DLD1 (cell line): ENCODE measurements at regions not wholly inside any gene's neighbourhood (a gene's known extent, or its start where the extent isn't known, plus 50 kb on each side); places are given as distances from the start of the nearest gene placed in this dataset.
"Not testable (repeated sequence)": the region's sequence is repeated elsewhere in the genome, so short reads cannot be mapped to it uniquely, and the experiment has no call there.

Experiments used
- in situ Hi-C: cut with HindIII; loops from 2 replicates; pipeline ENCODE4 v1.10.0; 2017; ENCODE audit warnings: low sequenced_read_pairs

DNA sequence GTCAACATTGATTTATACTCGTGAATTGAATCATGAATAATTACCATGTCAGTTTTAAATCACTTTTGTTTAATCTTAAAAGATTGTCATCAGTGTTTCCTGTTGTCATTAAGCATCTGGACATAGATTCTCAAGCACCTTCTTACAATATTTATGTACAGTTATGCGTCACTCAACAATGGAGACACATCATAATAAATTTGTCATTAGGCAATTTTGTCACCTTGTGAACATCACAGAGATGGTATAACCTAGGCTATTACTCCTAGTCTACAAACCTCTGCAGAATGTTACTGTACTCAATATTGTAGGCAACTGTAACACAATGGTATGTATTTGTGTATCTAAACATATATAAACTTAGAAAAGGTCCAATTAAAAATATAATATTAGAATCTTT is 2130.9 kb upstream of the PCDH20 start:
- in situ Hi-C loops, result no loop called here

DNA sequence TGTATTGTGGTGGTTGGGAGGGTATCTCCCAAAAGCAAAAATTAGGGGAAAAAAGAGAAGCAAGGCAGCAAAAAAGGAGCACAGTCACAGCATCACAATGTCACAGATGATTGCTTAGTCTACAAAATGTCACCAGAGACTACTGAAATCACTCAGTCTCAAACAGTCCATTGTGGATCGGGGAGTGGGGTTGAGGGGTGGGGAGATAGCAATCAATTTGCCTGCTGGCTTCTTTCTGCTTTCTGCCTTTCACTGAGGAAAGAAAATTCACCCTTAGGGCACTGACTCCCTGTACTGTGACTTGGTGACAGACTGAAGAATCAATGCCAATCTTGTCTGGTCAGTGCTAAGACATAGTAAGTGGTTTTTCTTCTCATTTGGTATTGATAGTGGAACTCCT is 2127.1 kb upstream of the PCDH20 start:
- in situ Hi-C loops, result no loop called here

DNA sequence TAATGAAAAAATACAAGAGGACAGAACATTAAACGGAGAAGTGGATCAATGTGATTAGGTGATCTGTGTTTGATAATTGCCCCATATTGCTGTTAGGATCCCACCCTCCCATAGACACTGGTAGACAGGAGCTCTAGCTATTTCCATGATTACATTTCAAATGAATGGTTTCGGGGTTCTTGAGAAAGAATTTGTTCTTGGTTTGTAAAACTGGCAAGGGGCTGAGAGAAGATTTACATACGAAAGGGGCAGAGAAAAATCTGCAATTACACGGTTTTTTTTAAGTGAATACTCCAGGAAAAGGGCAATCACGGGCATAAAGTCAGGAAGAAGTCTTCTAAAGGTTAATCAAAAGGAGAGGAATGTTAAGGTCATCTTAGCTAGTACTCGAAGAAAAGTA is 2125.7 kb upstream of the PCDH20 start:
- in situ Hi-C loops, result no loop called here

DNA sequence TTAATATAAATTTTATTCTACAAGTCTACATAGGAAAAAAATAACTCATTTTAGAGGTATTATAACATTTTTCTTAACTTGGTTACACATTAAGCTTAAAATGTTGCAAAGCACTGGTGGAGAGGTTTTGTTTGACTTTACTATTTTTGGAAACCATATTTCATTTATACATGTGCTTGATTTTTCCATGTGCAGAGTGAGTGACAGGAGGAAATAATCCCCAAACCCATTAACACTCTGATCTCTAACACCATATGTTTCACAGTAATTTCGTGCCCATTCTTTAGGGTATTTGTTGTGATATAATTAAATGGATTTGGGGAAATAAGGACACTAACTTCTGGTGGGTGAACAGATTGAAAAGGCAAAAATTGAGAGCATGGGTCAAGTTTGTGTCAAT is 2124.4 kb upstream of the PCDH20 start:
- in situ Hi-C loops, result no loop called here

DNA sequence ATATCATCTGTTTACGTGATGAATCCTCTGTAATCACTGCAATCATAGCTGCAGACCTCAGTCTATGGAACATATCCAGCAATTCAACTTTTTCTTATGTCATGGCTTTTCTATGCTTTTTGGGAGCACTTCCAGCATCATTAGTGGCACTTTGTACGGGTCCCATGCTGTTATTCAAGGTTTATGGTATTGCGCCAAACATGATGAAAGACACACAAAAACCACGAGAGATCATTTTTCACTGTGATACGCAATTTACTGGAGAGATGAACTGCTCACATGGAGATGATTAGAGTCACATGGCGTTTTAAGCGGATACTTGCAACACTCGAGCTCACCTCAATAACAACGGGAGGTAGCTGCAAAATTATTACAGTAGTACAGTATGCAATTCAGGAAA is 2101.7 kb upstream of the PCDH20 start:
- in situ Hi-C loops, result no loop called here

DNA sequence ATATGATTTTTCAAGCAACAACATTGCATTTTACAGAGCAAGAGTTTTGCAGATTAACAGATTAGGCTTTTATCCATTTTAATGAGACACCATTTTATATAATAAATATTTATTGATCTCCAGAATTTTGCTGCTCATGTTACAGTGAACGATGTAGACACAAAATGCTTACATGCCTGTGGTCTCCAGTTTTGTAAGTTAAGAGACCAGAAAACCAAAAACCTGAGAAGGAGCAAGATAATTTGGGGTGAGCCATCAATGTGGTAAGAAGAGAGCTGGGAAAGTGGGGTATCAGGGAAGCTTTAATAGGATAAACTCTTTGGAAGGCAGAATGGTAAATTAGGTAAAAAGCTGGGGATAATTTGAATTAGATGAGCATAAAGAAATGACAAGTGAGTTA is 2100.5 kb upstream of the PCDH20 start:
- in situ Hi-C loops, result no loop called here

DNA sequence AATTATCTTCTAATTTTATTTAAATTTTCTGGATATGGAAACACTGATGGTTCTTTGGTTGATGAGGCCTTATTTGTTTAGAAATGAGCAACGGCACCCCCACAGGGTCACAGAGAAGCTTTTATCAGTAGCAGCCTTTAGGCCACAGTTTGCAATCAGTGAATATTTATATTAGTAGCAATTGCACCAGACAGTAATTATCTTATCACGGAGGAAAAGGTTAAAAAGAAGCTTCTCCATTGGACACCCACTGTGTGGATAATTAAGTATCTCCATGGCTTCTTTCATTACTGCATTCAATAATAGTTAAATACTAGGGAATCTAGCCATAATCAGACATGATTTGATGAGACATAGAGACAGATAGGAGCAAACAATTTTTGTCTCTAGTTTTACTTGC is 2099.2 kb upstream of the PCDH20 start:
- in situ Hi-C loops, result no loop called here

DNA sequence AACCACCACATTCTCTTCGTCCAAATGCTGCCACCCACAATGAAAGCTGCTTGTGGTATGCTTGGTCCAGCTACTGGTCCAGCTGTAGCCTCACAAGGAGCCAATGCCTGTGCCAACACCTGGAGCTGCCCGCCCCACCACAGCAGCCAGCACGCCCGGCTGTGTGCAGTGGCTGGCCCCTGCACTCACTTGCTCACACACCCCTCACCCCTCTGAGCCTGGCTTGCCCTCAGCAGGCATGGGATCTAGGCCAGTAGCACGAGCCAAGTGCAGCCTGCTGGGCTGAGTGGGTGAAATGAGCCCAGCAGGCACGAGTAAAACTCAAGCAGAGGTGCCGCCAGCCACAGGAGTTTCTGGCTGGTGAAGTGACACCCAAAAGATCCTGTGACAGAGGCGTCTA is 2096.4 kb upstream of the PCDH20 start:
- in situ Hi-C loops, result no loop called here

DNA sequence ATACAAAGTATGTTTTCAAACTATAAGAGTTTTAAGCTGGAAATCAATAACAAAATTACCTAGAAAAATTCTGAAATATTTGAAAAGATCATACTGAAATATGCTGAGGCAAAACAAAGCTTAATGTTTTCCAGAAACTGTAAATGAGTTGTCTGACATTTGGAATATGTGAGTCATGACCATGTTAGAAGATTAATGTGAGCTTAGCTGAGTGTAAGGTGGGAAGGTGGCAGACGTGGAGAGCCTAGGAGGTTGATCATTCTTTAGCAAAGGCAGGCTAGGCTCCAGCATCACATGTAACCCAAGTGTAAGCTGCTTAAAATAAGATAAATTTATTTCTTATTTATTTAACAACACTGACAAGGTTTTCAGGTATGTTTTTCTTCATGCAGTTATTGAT is 2086.1 kb upstream of the PCDH20 start:
- in situ Hi-C loops, result no loop called here

DNA sequence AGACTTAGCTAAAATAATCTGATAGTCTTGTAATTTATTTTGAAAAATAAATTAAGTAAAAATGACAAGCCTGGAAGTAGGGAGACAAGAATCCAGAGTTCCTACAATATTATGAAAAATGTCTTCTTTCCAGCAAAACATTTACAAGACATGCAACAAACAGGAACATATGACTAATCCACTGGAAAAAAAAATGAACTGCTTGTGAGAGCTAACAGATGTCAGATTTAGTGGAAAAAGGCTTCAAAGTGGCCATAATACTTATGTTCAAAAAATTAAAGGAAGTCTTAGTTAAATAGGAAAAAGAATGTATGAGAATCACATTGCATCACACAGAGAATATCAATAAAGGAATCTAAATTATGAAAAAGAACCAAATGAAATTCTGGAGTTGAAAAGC is 2082.0 kb upstream of the PCDH20 start:
- in situ Hi-C loops, result no loop called here

DNA sequence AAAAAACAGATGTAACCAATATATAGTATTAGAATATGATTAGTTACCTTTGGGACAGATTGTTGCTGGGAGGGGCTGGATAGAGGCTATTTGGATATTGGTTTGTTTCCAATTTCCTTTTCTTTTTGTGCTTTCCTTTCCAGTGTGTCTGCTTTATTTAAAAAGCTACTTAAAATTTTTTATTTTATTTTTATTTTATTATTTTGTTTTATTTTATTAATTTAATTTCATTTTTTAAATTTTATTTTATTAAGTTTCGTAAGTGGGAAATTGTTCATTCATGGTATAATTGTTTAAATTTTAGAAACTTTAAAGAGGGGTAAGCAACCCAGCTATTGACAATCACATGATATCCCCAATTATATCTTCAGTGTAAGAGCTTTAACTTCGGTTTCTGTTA is 2077.0 kb upstream of the PCDH20 start:
- in situ Hi-C loops, result no loop called here

DNA sequence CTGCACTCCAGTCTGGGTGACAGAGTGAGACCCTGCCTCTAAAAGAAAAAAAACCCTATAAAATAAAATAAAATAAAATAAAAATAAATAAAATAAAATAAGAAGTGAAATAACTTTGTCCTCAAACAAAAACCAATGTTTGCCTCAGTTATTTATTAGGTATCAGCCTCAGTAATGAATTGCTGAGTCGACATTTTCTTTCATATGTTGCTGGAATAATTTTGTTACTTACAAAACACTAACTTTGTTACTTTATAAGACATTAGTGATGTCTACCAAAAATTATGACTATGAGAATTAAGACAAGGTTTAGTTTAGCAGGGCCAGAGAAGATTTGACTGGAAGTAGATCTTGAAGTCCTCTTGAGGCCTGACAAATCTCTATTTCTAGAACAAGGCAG is 2074.5 kb upstream of the PCDH20 start:
- in situ Hi-C loops, result no loop called here

DNA sequence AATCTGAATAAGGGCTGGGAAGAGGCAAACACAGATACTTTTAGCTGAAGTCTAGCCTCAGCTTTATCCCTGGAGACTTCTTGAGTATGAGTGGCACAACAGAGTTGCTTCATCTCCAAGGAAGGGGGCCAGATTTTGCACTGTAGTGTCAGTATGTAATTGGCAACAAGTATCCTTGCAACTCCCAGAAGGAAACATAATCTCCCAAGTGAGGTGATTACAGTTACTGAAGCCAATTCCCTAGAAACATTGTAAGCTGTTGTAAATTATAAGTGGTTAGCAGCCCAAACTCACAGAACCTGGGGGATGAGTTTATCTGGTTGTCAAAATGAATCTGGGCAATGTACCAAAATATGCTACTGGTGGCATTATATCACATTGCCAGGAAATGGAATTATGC is 2065.7 kb upstream of the PCDH20 start:
- in situ Hi-C loops, result no loop called here

DNA sequence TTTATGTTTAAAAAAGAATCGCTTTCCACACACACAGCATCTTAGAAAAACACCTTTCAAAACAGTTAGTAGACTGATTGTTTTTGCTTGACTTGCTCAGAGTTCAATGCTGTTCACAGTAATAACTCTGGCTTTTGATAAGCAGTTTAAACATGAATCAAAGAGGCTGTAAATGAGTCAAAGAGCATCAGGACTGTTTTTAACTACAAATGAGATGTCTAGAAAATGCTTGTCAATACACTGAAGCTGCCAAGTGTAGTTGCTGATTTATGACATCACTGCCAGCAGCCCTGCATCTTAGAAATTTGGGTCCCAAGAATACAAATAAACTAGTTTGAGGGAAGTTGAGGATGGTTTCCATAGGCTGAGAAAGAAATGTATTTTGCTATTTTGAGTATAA is 2057.1 kb upstream of the PCDH20 start:
- in situ Hi-C loops, result no loop called here

DNA sequence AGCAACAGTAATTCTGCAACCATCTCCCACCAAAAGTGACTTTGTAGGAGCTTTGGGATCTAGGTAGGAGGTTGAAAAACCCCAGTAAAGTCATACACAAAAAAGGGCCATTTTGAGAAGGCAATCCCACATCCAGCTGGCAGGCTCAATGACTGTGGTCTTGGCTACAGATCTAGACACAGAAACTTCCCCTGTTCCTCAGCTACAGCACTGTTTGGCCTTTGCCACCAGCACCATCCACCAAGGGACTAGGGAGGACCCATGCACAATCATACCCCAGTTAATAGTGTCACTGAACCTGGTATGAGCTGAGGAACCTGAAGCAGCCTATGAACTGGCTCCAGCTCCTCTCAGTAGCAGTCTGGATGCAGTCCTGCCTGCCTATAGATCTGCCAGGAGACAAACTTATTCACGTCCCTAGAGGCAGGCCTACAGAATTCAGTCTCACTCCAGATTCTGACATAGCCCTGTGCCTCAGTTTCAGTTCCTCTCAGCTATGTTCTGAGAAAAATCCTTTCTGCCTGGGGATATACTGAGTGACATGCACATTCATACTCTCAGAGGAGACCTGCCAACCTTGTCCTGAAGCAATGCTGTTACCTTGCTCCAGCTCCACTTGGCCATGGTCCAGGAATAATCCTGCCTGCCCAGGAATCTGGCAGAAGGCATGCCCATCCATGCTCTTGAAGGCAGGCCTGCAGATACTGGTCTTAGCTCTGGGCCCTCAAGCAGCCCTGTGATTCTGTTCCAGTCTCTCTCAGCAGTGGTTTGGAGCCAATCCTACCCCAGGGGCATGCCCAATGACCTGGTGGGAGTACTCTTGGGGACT is 2048.3 kb upstream of the PCDH20 start:
- in situ Hi-C loops, result no loop called here

DNA sequence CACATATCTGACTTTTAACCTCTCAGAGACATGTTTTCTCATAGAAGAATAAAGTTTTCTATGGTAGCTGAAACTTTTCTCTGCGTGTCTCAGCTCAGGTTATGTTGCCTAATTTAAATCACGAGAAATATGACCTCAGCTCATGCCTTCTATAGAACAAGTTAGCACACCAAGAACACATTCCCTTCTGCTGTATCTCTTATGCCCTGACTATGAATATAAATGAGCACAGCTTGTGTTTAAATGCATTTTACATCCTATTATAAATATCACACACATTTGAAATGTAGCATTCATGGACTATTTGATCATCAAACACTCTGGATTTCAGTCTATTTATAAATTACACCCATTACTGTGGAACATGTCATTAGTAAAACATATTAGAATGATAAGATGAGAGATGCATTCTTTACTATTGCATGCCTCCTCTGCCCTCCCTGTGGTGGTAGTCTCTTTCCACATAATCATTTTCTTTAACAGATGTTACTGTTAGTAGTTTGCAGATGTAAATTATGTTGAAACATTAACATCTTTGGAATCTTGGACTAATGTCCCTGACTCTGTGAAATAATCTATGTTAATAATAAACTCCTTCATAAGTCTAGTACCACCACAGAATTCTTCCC is 2044.9 kb upstream of the PCDH20 start:
- in situ Hi-C loops, result no loop called here

DNA sequence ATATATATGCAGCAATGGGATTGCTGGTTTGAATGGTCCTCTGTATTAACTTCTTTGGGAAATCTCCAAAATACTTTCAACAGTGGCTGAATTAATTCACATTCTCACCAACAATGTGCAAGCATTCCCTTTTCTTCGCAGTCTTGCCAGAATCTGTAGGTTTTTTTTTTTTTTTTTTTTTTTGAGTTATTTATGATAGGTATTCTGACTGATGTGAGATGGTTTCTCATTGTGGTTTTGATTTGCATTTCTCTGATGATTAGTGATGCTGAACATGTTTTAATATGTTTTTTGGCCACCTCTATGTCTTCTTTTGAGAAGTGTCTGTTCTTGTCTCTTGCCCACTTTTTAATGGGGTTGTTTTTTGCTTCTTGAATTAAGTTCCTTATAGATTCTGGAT is 2041.5 kb upstream of the PCDH20 start:
- in situ Hi-C loops, result no loop called here

DNA sequence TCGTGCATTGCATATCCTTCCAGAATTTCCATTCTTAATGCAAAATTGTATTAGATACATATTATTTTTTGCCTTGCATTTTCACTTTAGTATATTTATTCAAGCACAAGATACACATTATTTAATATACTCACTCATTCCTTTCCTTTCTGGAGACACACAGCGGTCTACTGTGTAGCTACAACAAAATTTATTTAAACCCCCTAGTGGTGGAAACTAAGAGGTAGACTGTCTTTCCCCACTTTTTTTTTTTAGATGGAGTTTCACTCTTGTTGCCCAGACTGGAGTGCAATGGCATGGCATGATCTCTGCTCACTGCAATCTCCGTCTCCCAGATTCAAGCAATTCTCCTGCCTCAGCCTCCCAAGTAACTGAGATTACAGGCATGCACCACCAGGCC is 2040.3 kb upstream of the PCDH20 start:
- in situ Hi-C loops, result no loop called here

DNA sequence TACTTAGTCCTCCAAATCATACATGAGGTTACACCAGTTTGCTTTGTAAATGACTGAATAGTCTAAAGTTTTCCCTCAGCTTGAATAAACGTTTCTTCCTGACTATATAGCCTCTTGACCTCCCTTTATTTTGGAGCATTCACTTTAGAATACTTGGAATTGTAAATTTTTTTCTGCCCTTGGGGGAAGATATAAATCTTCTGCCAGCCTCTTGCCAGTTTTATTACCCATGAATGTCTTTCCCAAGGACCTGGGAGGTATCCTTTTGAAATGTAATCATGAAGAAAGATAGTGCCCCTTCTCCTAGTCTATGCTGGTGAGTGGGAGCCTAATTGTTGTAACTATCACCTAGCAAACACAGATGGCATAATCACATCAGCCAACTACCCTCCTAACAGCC is 2033.9 kb upstream of the PCDH20 start:
- in situ Hi-C loops, result no loop called here

DNA sequence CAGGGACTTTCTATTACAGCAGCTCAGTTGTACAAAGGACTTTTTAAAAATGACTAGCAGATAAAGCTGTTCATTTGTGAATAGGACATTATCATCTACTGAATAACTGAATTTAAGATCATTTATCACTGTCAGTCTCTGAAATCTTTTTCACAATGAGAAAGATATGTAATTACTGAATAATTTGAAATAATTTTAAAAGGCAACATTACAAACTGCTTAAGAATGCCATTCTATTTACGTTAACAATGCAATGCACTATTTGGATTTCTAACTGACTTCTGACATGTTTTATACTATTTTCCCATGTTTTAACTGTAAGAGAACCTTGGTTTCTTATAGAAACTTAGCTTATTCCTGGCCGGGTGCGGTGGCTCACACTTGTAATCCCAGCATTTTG is 2033.0 kb upstream of the PCDH20 start:
- in situ Hi-C loops, result no loop called here

DNA sequence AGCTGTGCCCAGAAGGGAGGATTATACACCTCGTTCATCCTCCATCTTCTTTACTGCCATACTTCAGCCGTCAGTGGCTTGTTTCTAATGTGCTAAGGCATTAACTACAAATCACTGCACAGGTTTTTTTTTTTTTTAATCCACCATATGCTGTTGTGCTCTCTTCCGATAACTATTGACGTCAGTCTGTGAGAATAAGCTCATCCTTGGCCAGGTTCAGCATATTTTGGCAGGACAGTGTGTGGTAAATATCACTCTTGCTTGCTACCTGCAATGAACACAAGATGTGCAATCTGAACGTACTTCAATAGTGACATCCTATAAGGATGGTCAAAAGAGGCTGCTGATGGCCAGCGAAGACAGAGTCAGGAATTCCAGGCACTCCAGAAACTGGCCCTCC is 2030.7 kb upstream of the PCDH20 start:
- in situ Hi-C loops, result no loop called here

DNA sequence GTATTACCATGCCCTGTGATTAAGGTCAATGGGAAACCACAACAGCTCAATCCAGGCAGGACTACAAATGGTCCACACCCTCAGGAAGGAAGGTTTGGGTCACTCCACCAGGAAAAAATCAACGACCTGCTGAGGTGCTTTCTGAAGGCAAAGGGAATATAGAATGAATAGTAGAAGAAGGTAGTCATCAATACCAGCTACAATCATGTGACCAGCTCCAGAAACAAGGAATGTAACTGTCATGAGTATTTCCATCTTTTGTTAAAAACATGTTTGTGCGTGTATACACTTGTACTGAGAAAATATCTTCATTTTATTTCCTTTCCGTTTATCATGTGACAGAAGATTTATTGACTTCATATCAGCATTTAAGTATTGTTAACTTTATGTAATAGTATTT is 2028.6 kb upstream of the PCDH20 start:
- in situ Hi-C loops, result not testable (repeated sequence)

DNA sequence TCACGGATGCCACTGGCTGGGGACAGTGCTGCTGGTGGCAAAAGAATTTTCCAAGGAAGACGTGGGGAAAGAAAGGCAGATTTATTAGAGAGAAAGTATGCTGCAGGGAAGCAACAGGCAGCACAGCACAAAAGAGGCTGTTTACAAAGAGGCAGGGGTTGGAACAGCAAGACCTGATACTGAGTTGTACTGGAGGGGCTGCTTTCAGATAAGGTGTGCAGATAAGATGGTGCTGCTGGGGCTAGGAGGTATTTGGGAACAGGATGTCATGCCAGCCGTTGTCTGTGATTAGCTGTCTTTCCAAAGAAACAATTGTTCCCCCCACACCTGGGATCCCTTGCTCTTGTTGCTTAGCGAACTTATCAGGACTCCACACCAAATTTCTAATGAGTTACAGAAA is 2023.3 kb upstream of the PCDH20 start:
- in situ Hi-C loops, result no loop called here
